GM13976 (cell line): ENCODE measurements at regions not wholly inside any gene's neighbourhood (a gene's known extent, or its start where the extent isn't known, plus 50 kb on each side); places are given as distances from the start of the nearest gene placed in this dataset.

ENCODE experiments used
- DNase-seq: peaks from one replicate; pipeline ENCODE4 v3.0.0; 2012; ENCODE audit warnings: low spot score
- CTCF ChIP-seq: IDR thresholded peaks from 2 replicates; pipeline ENCODE4 v1.5.1; 2012; ENCODE audit warnings: borderline replicate concordance, mild to moderate bottlenecking; ENCODE audit not compliant: insufficient read depth; ENCODE audit errors: extremely low read depth, missing control alignments, control extremely low read depth
- in situ Hi-C: fragments of 300-500 bp; cut with MboI; formaldehyde crosslinking; loops from one replicate; pipeline ENCODE4 v1.12.0; 2022; ENCODE audit warnings: low sequenced_read_pairs, mixed read lengths, inconsistent platforms; ENCODE audit not compliant: unreplicated experiment

- in situ Hi-C loops = no loop called here
- no peak for TF ChIP-seq CTCF
- no peak for DNase-seq
Observed at GRCh38 chr1:218656301-218657037, 311.3 kb downstream of the TGFB2 start.

GRCh38 chr1:218658269-218658668 is 313.1 kb downstream of the TGFB2 start:
- no peak for DNase-seq
- in situ Hi-C loops = no loop called here
- TF ChIP-seq CTCF = no peak

DNA sequence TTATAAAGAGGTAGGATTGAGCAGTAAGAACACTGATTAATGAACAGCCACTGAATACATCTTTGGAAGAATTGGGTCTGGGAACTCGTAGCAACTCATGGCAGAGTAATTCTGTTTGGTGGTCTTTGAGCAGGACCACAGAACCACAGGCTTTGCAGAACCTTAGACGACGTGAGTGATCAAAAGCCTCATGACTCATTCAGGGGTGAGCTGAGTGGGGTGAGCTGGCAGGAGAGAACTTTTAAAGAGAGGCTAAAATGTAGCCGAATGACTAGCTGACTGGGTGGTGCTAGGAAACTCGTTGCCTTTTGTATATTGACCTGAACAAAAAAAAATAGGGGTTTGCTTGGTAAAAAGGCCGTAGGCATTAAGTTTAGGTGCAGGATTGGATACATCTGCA is 313.8 kb downstream of the TGFB2 start:
- in situ Hi-C loops = no loop called here
- DNase-seq = no peak
- TF ChIP-seq CTCF = no peak

- in situ Hi-C loops = no loop called here
- no peak for TF ChIP-seq CTCF
- no peak for DNase-seq
Observed at GRCh38 chr1:218659911-218660677, 315.0 kb downstream of the TGFB2 start.

DNA sequence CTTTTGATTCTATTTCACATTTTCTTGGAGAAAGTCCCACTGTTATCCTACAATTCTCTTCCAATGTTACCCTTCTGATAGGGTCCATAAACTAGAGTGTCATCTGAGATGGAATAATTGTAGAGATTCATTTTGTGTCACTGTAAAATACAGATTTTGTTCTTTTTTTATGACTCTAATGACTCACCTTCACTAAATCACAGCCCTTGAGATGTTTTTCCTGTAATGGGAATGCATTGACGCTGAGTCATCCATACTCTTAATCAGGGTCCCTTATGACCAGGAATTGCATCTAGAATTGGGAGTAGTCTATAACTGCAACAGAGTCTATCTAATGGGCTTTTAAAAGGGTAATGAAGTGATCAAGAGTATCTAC is 315.5 kb downstream of the TGFB2 start:
- no peak for DNase-seq
- in situ Hi-C loops = no loop called here
- TF ChIP-seq CTCF = no peak

DNA sequence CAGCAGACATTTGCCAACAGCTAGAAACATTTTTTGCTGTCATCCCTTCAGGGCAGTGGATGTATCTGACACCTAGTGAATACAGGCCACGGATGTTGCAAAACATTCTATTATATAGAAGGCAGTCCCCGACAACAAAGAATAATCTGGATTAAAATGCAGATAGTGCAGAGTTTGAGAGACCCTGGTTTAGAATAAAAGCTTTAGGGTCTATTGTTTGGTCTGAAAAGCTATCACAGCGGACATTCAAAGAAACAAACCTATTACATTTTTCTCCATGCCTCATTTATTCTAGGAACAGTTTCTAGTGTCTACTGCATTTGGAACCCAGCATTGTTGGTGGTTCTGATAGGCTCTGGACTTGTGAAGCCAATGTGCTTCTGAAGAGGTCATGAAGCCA is 316.3 kb downstream of the TGFB2 start:
- TF ChIP-seq CTCF = no peak
- in situ Hi-C loops = no loop called here
- no peak for DNase-seq
